Suppressor macrophage (primary cell): ENCODE measurements at regions not wholly inside any gene's neighbourhood (a gene's known extent, or its start where the extent isn't known, plus 50 kb on each side); places are given as distances from the start of the nearest gene placed in this dataset.

Experiments
- DNase-seq, 4 experiments: peaks; one replicate each; pipeline ENCODE4 v3.0.0-alpha.2; 2020 to 2022

- DNase-seq: peak; percentile 23 to 76 (median 63)
Observed at GRCh38 chr20:9919271-9920014, 80.6 kb upstream of the PAK5 start.

GRCh38 chr20:9918348-9918747 lies 79.5 kb upstream of the PAK5 start:
- DNase-seq: no peak

GRCh38 chr20:9916761-9917160 lies 77.9 kb upstream of the PAK5 start:
- no peak for DNase-seq

- DNase-seq: peak; percentile 60 to 78 (median 68)
Observed at GRCh38 chr20:9912858-9913434, 74.1 kb upstream of the PAK5 start.

- DNase-seq: no peak
Observed at GRCh38 chr20:9912290-9912689, 73.4 kb upstream of the PAK5 start.

GRCh38 chr20:9911519-9911918 lies 72.6 kb upstream of the PAK5 start:
- DNase-seq: no peak

- DNase-seq: no peak
Observed at GRCh38 chr20:9909167-9909566, 70.3 kb upstream of the PAK5 start.

- peak in 2 of 4 experiments; percentile 14 to 27 for DNase-seq
Observed at GRCh38 chr20:9903048-9903655, 64.3 kb upstream of the PAK5 start.

GRCh38 chr20:9889270-9889981 lies 50.5 kb upstream of the PAK5 start:
- DNase-seq: peak in 3 of 4 experiments; percentile 21 to 52 (median 48)
